HEK293 (cell line): ENCODE measurements at regions not wholly inside any gene's neighbourhood (a gene's known extent, or its start where the extent isn't known, plus 50 kb on each side); places are given as distances from the start of the nearest gene placed in this dataset.

Experiments
- CTCF ChIP-seq: fragments of 450-650 bp; formaldehyde crosslinking; IDR thresholded peaks from 2 replicates; pipeline ENCODE4 v1.5.1; 2016; ENCODE audit warnings: missing biosample characterization, missing genetic modification characterization
- KLF10 ChIP-seq: fragments of 450-650 bp; IDR thresholded peaks from 2 replicates; pipeline ENCODE4 v1.5.1; 2018; ENCODE audit warnings: missing biosample characterization, mild to moderate bottlenecking, missing genetic modification characterization
- ZBTB11 ChIP-seq: fragments of 450-650 bp; formaldehyde crosslinking; conservative IDR thresholded peaks from 2 replicates; pipeline ENCODE4 v1.5.1; 2016; ENCODE audit warnings: low read depth, missing biosample characterization, missing genetic modification characterization
- ZNF670 ChIP-seq: fragments of 450-650 bp; formaldehyde crosslinking; IDR thresholded peaks from 2 replicates; pipeline ENCODE4 v1.5.1; 2016; ENCODE audit warnings: missing biosample characterization, missing genetic modification characterization, low read depth

GRCh38 chr2:106720026-106720425 is 165.9 kb downstream of the ST6GAL2 start:
- no peak for TF ChIP-seq ZNF670
- TF ChIP-seq ZBTB11 (tag by site-specific recombination): no peak
- TF ChIP-seq KLF10 (tag by site-specific recombination): no peak
- no peak for TF ChIP-seq CTCF (tag by site-specific recombination)
